ENCODE measurements at regions not wholly inside any gene's neighbourhood (a gene's known extent, or its start where the extent isn't known, plus 50 kb on each side); places are given as distances from the start of the nearest gene placed in this dataset.

DNA sequence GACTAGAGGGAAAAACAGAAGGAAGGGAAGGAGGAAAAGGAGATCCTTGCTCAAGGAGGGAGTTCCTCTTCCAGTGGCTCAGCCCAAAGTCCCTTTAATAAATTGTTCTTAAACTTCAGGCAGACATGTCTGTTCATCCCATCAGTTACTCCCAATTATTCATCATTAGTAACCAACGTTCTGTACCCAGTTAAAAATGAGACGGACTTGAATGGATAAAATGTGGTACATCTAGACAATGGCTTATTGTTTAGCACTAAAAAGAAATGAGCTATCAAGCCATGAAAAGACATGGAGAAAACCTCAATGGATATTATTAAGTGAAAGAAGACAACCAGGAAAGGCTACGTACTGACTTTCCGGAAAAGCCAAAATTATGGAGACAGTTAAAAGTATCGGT is 50.8 kb upstream of the ACSL3 start:
- no peak overlapping the region for H2BK5ac ChIP-seq (ENCODE audit: insufficient read length, low read length)
- H3K23ac ChIP-seq (ENCODE audit: insufficient read length, low read depth, low read length): no peak overlapping the region
- H2BK20ac ChIP-seq (ENCODE audit: low read depth, low read length, poor library complexity, severe bottlenecking): no peak overlapping the region
- H3K9ac ChIP-seq (ENCODE audit: extremely low read depth, insufficient read length, low read length): no peak overlapping the region
- no peak overlapping the region for H2AFZ ChIP-seq (ENCODE audit: low read length)
- H3K4me2 ChIP-seq (ENCODE audit: insufficient read depth, insufficient read length, low read length): no peak overlapping the region
- no peak overlapping the region for H3K56ac ChIP-seq (ENCODE audit: insufficient read length, low read depth, low read length)
- no peaks in the 10 kb centered on the region for H3K79me2 ChIP-seq (ENCODE audit: insufficient read depth, low read length)
- H2BK120ac ChIP-seq (ENCODE audit: low read depth, low read length, poor library complexity, severe bottlenecking): no peak overlapping the region
- no peak overlapping the region for H4K5ac ChIP-seq (ENCODE audit: insufficient read length, low read depth, low read length)
- no peak overlapping the region for H3K18ac ChIP-seq (ENCODE audit: insufficient read length, low read depth, low read length)
- no peaks in the 10 kb centered on the region for H4K20me1 ChIP-seq (ENCODE audit: control insufficient read depth, insufficient read depth, insufficient read length)
- TF ChIP-seq, protein P1, sequence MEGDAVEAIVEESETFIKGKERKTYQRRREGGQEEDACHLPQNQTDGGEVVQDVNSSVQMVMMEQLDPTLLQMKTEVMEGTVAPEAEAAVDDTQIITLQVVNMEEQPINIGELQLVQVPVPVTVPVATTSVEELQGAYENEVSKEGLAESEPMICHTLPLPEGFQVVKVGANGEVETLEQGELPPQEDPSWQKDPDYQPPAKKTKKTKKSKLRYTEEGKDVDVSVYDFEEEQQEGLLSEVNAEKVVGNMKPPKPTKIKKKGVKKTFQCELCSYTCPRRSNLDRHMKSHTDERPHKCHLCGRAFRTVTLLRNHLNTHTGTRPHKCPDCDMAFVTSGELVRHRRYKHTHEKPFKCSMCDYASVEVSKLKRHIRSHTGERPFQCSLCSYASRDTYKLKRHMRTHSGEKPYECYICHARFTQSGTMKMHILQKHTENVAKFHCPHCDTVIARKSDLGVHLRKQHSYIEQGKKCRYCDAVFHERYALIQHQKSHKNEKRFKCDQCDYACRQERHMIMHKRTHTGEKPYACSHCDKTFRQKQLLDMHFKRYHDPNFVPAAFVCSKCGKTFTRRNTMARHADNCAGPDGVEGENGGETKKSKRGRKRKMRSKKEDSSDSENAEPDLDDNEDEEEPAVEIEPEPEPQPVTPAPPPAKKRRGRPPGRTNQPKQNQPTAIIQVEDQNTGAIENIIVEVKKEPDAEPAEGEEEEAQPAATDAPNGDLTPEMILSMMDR (conservative IDR thresholded peaks at IDR 0.05): no peak
- H3K27me3 ChIP-seq (ENCODE audit: insufficient read depth, low read length): no peaks in the 10 kb centered on the region
- H3K9me3 Mint-ChIP-seq: peaks cover 5 to 7% of the 10 kb centered on the region in 2 experiments; a peak in 3 of 5 replicates
- H2BK12ac ChIP-seq (ENCODE audit: insufficient read length, low read depth, low read length): no peak overlapping the region
- DNase-seq: no peak
- H4K8ac ChIP-seq (replicated peaks; ENCODE audit: insufficient read length, low read depth, low read length): no peak overlapping the region
- no peak overlapping the region for H3T11ph ChIP-seq (ENCODE audit: low read length)
- H3K27ac ChIP-seq (ENCODE audit: insufficient read length, low read depth, low read length): no peak overlapping the region
- no peaks in the 10 kb centered on the region for H3K4me1 Mint-ChIP-seq
- H4K91ac ChIP-seq (ENCODE audit: insufficient read length, low read depth, low read length): no peak overlapping the region
- H3K79me1 ChIP-seq (ENCODE audit: insufficient read depth, low read depth, low read length, poor library complexity, severe bottlenecking): no peaks in the 10 kb centered on the region
- H3K4me1 ChIP-seq (ENCODE audit: insufficient read depth, low read length): no peaks in the 10 kb centered on the region
- H3K14ac ChIP-seq (ENCODE audit: insufficient read depth, low read length): no peak overlapping the region
- no peak overlapping the region for H2BK15ac ChIP-seq (ENCODE audit: low read depth, low read length)
- peaks cover 3% of the 10 kb centered on the region; the same call in 1 of the 2 replicates for H3K27me3 Mint-ChIP-seq (ENCODE audit: low read depth)
- H3K36me3 Mint-ChIP-seq (ENCODE audit: insufficient read depth in 1 of 3, low read depth in 3 of 3): no peaks in the 10 kb centered on the region
- no peak overlapping the region for H3K4me3 Mint-ChIP-seq
- H3K9me3 ChIP-seq (ENCODE audit: control insufficient read depth, low read depth, low read length): no peaks in the 10 kb centered on the region
- H2AK5ac ChIP-seq (ENCODE audit: insufficient read length, low read length): no peak overlapping the region
- no peak overlapping the region for H3K27ac Mint-ChIP-seq
- H3K4ac ChIP-seq (ENCODE audit: low read depth, low read length): no peak overlapping the region
- WGBS (ENCODE audit: extremely low coverage, insufficient read length, low lambda C conversion rate): no CpG with 5 or more reads among the region's 5 CpGs
- no peaks in the 10 kb centered on the region for H3K23me2 ChIP-seq (ENCODE audit: insufficient read length, low read depth, low read length, poor library complexity, severe bottlenecking)

Data from H9 (cell line).